NCI-H2196 (cell line): ENCODE measurements at regions not wholly inside any gene's neighbourhood (a gene's known extent, or its start where the extent isn't known, plus 50 kb on each side); places are given as distances from the start of the nearest gene placed in this dataset.

ENCODE experiments used
- DNase-seq: peaks from one replicate; lab custom pipeline; 2025; ENCODE audit not compliant: unreplicated experiment; lab: John Stamatoyannopoulos, UW

GRCh38 chr1:65741993-65742392, 50.7 kb upstream of the PDE4B start:
- DNase-seq, result no peak
